ENCODE measurements at regions not wholly inside any gene's neighbourhood (a gene's known extent, or its start where the extent isn't known, plus 50 kb on each side); places are given as distances from the start of the nearest gene placed in this dataset.

- no peak for TF ChIP-seq CTCF (IDR thresholded peaks at IDR 0.05; ENCODE audit: low read length)
- no peak for TF ChIP-seq EZH2 (IDR thresholded peaks at IDR 0.05; ENCODE audit: borderline replicate concordance, low read length)
Observed at GRCh38 chr4:165720411-165721082, 152.5 kb upstream of the TLL1 start.
